HCT116 (cell line): ENCODE measurements at regions not wholly inside any gene's neighbourhood (a gene's known extent, or its start where the extent isn't known, plus 50 kb on each side); places are given as distances from the start of the nearest gene placed in this dataset.

Experiments used
- EGR1 ChIP-seq: IDR thresholded peaks from 2 replicates; pipeline ENCODE4 v1.6.1; 2012; ENCODE audit warnings: low read depth
- ELF1 ChIP-seq: IDR thresholded peaks from 2 replicates; pipeline ENCODE4 v1.6.1; 2012; ENCODE audit warnings: low read depth, borderline replicate concordance
- EZH2 ChIP-seq: fragments of 200-600 bp; sonication (generic); IDR thresholded peaks from 2 replicates; pipeline ENCODE4 v1.6.1; 2017; ENCODE audit warnings: antibody characterized with exemption, mixed run types
- EZH2phosphoT487 ChIP-seq: fragments of 200-600 bp; IDR thresholded peaks from 2 replicates; pipeline ENCODE4 v1.6.1; 2018; ENCODE audit warnings: antibody characterized with exemption, borderline replicate concordance
- JUND ChIP-seq: IDR thresholded peaks from 2 replicates; pipeline ENCODE4 v1.6.1; 2012
- POLR2A ChIP-seq: IDR thresholded peaks from 2 replicates; pipeline ENCODE4 v1.7.0; 2011; ENCODE audit warnings: borderline replicate concordance; ENCODE audit not compliant: insufficient read depth, insufficient read length; ENCODE audit errors: extremely low read depth
- POLR2AphosphoS5 ChIP-seq: IDR thresholded peaks from 2 replicates; pipeline ENCODE4 v1.6.1; 2011; ENCODE audit warnings: mild to moderate bottlenecking, low read depth, low read length, moderate library complexity
- RAD21 ChIP-seq: IDR thresholded peaks from 2 replicates; pipeline ENCODE4 v1.6.1; 2012; ENCODE audit warnings: low read depth, mild to moderate bottlenecking
- SIN3A ChIP-seq: IDR thresholded peaks from 2 replicates; pipeline ENCODE4 v1.6.1; 2012; ENCODE audit warnings: low read depth
- SP1 ChIP-seq: IDR thresholded peaks from 2 replicates; pipeline ENCODE4 v1.6.1; 2012; ENCODE audit warnings: low read depth
- YY1 ChIP-seq: IDR thresholded peaks from 2 replicates; pipeline ENCODE4 v1.6.1; 2011; ENCODE audit warnings: low read length, low read depth, moderate library complexity, mild to moderate bottlenecking; ENCODE audit not compliant: insufficient replicate concordance; ENCODE audit errors: extremely low read depth
- TF ChIP-seq, protein P1 (sequence below), 3 experiments: fragments of 200-600 bp in 1 of 3; sonication (generic) in 1 of 3; IDR thresholded peaks in 2 of 3; conservative IDR thresholded peaks in 1 of 3; 2 replicates each; pipeline ENCODE4 v1.5.1; 2012 to 2017; ENCODE audit warnings: low read depth in 2 of 3, low read length in 2 of 3, antibody characterized with exemption in 1 of 3, borderline replicate concordance in 1 of 3, control low read depth in 1 of 3, mild to moderate bottlenecking in 1 of 3, mixed read lengths in 1 of 3, mixed run types in 1 of 3, moderate library complexity in 1 of 3; ENCODE audit not compliant: insufficient read depth in 1 of 3
- TF ChIP-seq, protein P2 (sequence below): IDR thresholded peaks from 2 replicates; pipeline ENCODE4 v1.6.1; 2012; ENCODE audit warnings: low read depth
- TF ChIP-seq, protein P3 (sequence below): IDR thresholded peaks from 2 replicates; pipeline ENCODE4 v1.6.1; 2012

DNA sequence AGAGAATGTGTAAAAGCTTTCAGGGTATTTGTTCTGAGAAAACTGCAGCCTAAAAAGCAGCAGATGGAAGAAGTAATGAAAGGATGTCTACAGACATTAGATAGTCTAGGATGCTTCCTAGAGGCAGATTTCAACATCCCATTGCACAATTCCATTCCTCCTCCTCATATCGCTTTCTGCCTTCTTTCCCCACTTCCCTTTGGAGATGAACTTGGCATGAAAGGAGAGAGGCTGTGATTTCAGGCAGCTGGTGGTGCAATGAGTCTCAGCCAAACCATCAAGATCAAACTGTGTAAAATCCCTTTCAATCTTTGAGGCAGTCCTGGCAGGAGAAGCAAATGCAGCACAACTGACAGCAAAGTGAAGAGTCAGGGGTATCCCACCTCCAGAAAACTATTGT is 438.7 kb upstream of the KCNMB2 start:
- TF ChIP-seq, protein P1, sequence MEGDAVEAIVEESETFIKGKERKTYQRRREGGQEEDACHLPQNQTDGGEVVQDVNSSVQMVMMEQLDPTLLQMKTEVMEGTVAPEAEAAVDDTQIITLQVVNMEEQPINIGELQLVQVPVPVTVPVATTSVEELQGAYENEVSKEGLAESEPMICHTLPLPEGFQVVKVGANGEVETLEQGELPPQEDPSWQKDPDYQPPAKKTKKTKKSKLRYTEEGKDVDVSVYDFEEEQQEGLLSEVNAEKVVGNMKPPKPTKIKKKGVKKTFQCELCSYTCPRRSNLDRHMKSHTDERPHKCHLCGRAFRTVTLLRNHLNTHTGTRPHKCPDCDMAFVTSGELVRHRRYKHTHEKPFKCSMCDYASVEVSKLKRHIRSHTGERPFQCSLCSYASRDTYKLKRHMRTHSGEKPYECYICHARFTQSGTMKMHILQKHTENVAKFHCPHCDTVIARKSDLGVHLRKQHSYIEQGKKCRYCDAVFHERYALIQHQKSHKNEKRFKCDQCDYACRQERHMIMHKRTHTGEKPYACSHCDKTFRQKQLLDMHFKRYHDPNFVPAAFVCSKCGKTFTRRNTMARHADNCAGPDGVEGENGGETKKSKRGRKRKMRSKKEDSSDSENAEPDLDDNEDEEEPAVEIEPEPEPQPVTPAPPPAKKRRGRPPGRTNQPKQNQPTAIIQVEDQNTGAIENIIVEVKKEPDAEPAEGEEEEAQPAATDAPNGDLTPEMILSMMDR (IDR thresholded peaks at IDR 0.05 in 2 of 3, conservative IDR thresholded peaks at IDR 0.05 in 1 of 3; ENCODE audit: borderline replicate concordance in 1 of 3, insufficient read depth in 1 of 3, low read depth in 2 of 3, low read length in 2 of 3): no peak
- TF ChIP-seq EGR1 (no peak), POLR2A (no peak), SP1 (no peak), EZH2phosphoT487 (no peak), RAD21 (no peak), EZH2 (no peak), YY1 (no peak), POLR2AphosphoS5 (no peak), JUND (no peak), ELF1 (no peak), SIN3A (no peak)
- TF ChIP-seq, protein P2, sequence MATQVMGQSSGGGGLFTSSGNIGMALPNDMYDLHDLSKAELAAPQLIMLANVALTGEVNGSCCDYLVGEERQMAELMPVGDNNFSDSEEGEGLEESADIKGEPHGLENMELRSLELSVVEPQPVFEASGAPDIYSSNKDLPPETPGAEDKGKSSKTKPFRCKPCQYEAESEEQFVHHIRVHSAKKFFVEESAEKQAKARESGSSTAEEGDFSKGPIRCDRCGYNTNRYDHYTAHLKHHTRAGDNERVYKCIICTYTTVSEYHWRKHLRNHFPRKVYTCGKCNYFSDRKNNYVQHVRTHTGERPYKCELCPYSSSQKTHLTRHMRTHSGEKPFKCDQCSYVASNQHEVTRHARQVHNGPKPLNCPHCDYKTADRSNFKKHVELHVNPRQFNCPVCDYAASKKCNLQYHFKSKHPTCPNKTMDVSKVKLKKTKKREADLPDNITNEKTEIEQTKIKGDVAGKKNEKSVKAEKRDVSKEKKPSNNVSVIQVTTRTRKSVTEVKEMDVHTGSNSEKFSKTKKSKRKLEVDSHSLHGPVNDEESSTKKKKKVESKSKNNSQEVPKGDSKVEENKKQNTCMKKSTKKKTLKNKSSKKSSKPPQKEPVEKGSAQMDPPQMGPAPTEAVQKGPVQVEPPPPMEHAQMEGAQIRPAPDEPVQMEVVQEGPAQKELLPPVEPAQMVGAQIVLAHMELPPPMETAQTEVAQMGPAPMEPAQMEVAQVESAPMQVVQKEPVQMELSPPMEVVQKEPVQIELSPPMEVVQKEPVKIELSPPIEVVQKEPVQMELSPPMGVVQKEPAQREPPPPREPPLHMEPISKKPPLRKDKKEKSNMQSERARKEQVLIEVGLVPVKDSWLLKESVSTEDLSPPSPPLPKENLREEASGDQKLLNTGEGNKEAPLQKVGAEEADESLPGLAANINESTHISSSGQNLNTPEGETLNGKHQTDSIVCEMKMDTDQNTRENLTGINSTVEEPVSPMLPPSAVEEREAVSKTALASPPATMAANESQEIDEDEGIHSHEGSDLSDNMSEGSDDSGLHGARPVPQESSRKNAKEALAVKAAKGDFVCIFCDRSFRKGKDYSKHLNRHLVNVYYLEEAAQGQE: no peak
- TF ChIP-seq, protein P3, sequence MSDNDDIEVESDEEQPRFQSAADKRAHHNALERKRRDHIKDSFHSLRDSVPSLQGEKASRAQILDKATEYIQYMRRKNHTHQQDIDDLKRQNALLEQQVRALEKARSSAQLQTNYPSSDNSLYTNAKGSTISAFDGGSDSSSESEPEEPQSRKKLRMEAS: no peak
